GM19324 (cell line): ENCODE measurements at regions not wholly inside any gene's neighbourhood (a gene's known extent, or its start where the extent isn't known, plus 50 kb on each side); places are given as distances from the start of the nearest gene placed in this dataset.
"Not testable (repeated sequence)": the region's sequence is repeated elsewhere in the genome, so short reads cannot be mapped to it uniquely, and the experiment has no call there.

Experiments
- ATAC-seq: cut with Tn5 transposase; IDR thresholded peaks from one replicate; pipeline ENCODE4 v1.9.1; 2021; ENCODE audit warnings: mild to moderate bottlenecking, moderate library complexity; ENCODE audit not compliant: unreplicated experiment, low FRiP score

- no peak for ATAC-seq
Measured at GRCh38 chr5:23451156-23451555, 56.3 kb upstream of the PRDM9 start.

- no peak for ATAC-seq
Measured at GRCh38 chr5:23450187-23450586, 57.2 kb upstream of the PRDM9 start.

GRCh38 chr5:23448627-23449026 is 58.8 kb upstream of the PRDM9 start:
- ATAC-seq: no peak

GRCh38 chr5:23446424-23446823 is 61.0 kb upstream of the PRDM9 start:
- no peak for ATAC-seq

GRCh38 chr5:23445573-23445972 is 61.8 kb upstream of the PRDM9 start:
- ATAC-seq: no peak

GRCh38 chr5:23440703-23441102 is 66.7 kb upstream of the PRDM9 start:
- no peak for ATAC-seq

GRCh38 chr5:23437011-23437410 is 70.4 kb upstream of the PRDM9 start:
- ATAC-seq: no peak

- no peak for ATAC-seq
Measured at GRCh38 chr5:23433534-23434315, 73.7 kb upstream of the PRDM9 start.

GRCh38 chr5:23428705-23429104 is 78.7 kb upstream of the PRDM9 start:
- ATAC-seq: no peak

- not testable (repeated sequence) for ATAC-seq
Measured at GRCh38 chr5:23420214-23420613, 87.2 kb upstream of the PRDM9 start.

GRCh38 chr5:23419115-23419514 is 88.3 kb upstream of the PRDM9 start:
- no peak for ATAC-seq

GRCh38 chr5:23412515-23412914 is 94.9 kb upstream of the PRDM9 start:
- ATAC-seq: no peak

GRCh38 chr5:23411994-23412393 is 95.4 kb upstream of the PRDM9 start:
- ATAC-seq: no peak

GRCh38 chr5:23411200-23411599 is 96.2 kb upstream of the PRDM9 start:
- no peak for ATAC-seq

- ATAC-seq: not testable (repeated sequence)
Measured at GRCh38 chr5:23410775-23411174, 96.6 kb upstream of the PRDM9 start.

- ATAC-seq: no peak
Measured at GRCh38 chr5:23405316-23406068, 101.9 kb upstream of the PRDM9 start.

GRCh38 chr5:23402585-23402984 is 104.8 kb upstream of the PRDM9 start:
- no peak for ATAC-seq

- ATAC-seq: no peak
Measured at GRCh38 chr5:23400951-23401350, 106.5 kb upstream of the PRDM9 start.

GRCh38 chr5:23396346-23396745 is 111.1 kb upstream of the PRDM9 start:
- ATAC-seq: no peak

- ATAC-seq: no peak
Measured at GRCh38 chr5:23389291-23390101, 117.9 kb upstream of the PRDM9 start.

GRCh38 chr5:23385036-23385435 is 122.4 kb upstream of the PRDM9 start:
- no peak for ATAC-seq
